ENCODE measurements at regions not wholly inside any gene's neighbourhood (a gene's known extent, or its start where the extent isn't known, plus 50 kb on each side); places are given as distances from the start of the nearest gene placed in this dataset.
"Not testable (repeated sequence)": the region's sequence is repeated elsewhere in the genome, so short reads cannot be mapped to it uniquely, and the experiment has no call there.

DNA sequence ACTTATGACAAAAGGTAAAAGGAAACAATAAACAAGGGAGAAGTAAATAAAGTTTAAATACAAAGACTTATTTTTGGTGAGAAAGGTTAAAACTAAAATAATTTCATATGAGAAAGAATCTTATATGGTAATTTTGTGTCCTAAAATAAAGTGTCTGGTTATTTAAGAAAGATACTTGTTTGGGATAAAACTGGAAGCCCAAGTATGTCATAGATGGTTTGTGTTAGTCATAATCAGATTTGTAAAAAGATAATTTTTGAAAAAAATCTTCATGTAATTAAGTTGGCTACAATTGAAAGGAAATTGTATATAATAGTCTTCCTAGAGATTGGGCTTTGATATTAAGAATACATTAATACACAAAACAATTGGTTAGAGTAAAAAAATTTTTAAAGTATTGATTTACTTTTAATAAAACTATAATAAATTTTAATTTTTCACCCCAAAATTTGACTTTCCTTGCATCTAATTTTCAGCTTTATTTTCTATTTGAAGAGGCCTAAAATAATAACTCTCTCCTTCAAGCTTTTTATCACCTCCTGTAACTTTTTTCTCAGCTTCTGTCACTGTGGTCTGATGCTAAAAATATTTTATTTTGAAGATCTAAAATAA, 315.6 kb downstream of the SLITRK5 start:
- no peak for TF ChIP-seq TAF1 (IDR thresholded peaks at IDR 0.05; ENCODE audit: borderline replicate concordance, low read depth, low read length)
- TF ChIP-seq POLR2A (IDR thresholded peaks at IDR 0.05; ENCODE audit: low read depth, low read length), result no peak
- no peak for TF ChIP-seq POLR2AphosphoS5 (IDR thresholded peaks at IDR 0.05; ENCODE audit: low read depth, low read length)
- no peak for DNase-seq (ENCODE audit: insufficient read length)
- FAIRE-seq, result no peak

DNA sequence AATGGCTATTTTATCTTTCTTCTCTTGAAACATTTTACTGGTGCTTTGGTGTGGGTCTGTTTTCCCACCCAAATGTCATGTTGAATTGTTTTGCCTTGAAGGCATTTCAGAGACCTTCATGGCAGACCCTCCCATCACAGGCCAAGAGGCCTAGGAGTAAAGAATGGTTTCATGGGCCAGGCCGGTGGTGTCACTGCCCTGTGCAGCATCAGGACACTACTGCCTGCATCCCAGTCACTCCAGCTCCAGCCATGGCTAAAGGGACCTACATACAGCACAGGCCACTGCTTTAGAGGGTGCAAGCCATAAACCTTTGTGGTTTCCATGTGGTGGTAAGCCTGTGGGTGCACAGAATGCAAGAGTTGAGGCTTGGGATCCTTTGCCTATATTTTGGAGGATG, 326.9 kb downstream of the SLITRK5 start:
- no peak for DNase-seq (ENCODE audit: insufficient read length)
- no peak for FAIRE-seq

DNA sequence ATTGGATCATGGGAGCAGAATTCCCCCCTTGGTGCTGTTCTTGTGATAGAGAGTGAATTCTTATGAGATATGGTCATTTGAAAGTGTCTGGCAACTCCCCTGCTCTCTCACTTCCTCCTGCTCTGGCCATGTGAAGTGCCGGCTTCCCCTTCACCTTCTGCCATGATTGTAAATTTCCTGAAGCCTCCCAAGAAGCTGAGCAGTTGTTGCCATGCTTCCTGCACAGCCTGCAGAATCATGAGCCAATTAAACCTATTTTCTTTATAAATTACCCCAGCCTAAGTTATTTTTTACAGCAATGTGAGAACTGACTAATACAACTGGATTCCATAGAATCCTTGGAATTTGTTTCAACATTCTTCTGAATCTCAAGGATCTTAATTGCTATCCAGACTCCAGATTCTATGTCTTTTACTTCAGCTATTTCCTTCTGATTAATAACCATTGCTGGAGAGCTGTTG, 328.1 kb downstream of the SLITRK5 start:
- FAIRE-seq (no peak), DNase-seq (ENCODE audit: insufficient read length) (no peak)
- TF ChIP-seq POLR2A (IDR thresholded peaks at IDR 0.05; ENCODE audit: low read depth, low read length), result no peak
- TF ChIP-seq TAF1 (IDR thresholded peaks at IDR 0.05; ENCODE audit: borderline replicate concordance, low read depth, low read length), result no peak
- TF ChIP-seq POLR2AphosphoS5 (IDR thresholded peaks at IDR 0.05; ENCODE audit: low read depth, low read length), result no peak

More for the DNA sequence above, 326.9 kb downstream of the SLITRK5 start:
- TF ChIP-seq TAF1 (IDR thresholded peaks at IDR 0.05; ENCODE audit: borderline replicate concordance, low read depth, low read length) (no peak), POLR2AphosphoS5 (IDR thresholded peaks at IDR 0.05; ENCODE audit: low read depth, low read length) (no peak), POLR2A (IDR thresholded peaks at IDR 0.05; ENCODE audit: low read depth, low read length) (no peak)

DNA sequence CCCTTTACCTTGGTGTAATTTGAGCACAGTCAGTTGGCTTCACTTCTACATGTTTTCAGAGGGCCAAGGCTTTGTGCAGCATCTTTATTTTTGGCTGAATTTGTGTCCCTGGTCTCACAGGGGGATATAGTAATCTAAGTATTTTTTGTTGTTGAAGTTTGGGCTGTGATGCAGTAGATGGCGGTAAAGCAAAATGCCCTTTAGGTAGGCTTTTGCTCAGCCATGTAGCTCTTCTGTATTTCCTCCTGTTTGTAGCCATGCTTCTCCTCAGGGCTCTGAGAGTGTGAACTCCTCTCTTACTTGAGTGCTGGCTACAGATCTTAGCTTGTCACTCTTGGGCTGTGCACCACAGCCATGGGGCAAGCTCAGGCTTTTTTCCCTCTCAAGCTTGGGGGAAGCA, 328.6 kb downstream of the SLITRK5 start:
- DNase-seq (ENCODE audit: insufficient read length) (no peak), FAIRE-seq (no peak)
- TF ChIP-seq TAF1 (IDR thresholded peaks at IDR 0.05; ENCODE audit: borderline replicate concordance, low read depth, low read length), result no peak
- TF ChIP-seq POLR2AphosphoS5 (IDR thresholded peaks at IDR 0.05; ENCODE audit: low read depth, low read length), result no peak
- no peak for TF ChIP-seq POLR2A (IDR thresholded peaks at IDR 0.05; ENCODE audit: low read depth, low read length)

DNA sequence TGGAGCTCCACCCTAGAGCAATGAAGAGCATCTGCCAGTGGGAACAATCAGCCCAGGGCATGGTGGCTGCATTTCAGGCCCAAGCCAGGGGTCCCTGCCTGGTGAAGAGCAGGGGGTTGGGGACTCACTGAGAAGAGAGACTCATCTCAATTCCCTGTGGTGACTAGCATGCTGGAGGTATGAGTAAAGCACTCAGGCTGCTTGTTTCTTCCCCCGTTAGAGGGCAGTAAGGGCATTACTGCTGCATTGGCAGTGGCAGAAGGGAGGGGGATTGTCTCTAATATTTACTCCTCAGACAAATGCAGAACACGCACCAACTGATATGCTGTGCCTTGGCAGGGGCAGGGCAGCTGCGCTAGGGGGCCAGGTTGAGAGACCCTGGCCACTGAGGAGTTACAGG, 329.1 kb downstream of the SLITRK5 start:
- DNase-seq (ENCODE audit: insufficient read length) (no peak), FAIRE-seq (no peak)
- TF ChIP-seq POLR2A (IDR thresholded peaks at IDR 0.05; ENCODE audit: low read depth, low read length) (no peak), POLR2AphosphoS5 (IDR thresholded peaks at IDR 0.05; ENCODE audit: low read depth, low read length) (no peak), TAF1 (IDR thresholded peaks at IDR 0.05; ENCODE audit: borderline replicate concordance, low read depth, low read length) (no peak)

DNA sequence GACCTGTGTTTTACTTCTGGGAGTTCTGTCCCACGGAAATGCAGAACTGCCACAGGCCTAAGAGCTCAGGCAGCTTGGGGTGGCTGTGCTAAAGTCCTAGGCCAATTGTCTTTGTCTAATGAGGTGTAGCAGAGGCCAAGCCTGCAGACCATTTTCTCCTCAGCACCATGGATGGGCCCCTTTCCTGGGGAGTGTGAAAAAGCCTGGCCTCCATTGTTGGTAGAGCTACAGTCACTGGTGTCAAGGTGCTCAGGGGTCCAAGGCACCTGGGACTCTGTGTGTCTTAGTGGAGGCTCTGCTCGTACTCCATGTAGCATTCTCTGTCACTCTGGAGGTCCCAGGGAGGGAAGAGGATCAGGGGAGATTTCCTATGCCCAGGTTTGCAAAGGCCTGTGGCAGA, 329.6 kb downstream of the SLITRK5 start:
- FAIRE-seq, result no peak
- TF ChIP-seq POLR2AphosphoS5 (IDR thresholded peaks at IDR 0.05; ENCODE audit: low read depth, low read length) (no peak), TAF1 (IDR thresholded peaks at IDR 0.05; ENCODE audit: borderline replicate concordance, low read depth, low read length) (no peak), POLR2A (IDR thresholded peaks at IDR 0.05; ENCODE audit: low read depth, low read length) (no peak)
- DNase-seq (ENCODE audit: insufficient read length), result no peak

DNA sequence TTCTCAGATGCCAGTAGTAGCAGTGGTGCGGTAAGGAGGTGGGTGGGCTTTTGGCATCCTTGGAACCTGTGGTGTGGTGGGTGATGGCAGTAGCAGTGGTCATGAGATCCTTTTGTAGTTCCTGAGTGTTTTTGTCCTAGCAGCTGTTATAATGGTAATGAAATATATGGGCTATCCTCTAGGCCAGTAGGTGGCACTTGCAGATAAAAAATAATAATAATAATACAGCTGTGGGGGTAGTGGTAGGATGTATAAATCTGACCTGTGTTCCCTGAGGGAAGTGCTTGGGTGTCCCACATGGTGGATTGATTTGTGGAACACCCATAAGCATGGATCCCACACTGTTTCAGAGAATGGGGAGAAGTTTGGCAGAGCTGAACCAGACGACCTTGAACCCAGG, 334.0 kb downstream of the SLITRK5 start:
- TF ChIP-seq POLR2AphosphoS5 (IDR thresholded peaks at IDR 0.05; ENCODE audit: low read depth, low read length) (no peak), TAF1 (IDR thresholded peaks at IDR 0.05; ENCODE audit: borderline replicate concordance, low read depth, low read length) (no peak), POLR2A (IDR thresholded peaks at IDR 0.05; ENCODE audit: low read depth, low read length) (no peak)
- FAIRE-seq (no peak), DNase-seq (ENCODE audit: insufficient read length) (no peak)

DNA sequence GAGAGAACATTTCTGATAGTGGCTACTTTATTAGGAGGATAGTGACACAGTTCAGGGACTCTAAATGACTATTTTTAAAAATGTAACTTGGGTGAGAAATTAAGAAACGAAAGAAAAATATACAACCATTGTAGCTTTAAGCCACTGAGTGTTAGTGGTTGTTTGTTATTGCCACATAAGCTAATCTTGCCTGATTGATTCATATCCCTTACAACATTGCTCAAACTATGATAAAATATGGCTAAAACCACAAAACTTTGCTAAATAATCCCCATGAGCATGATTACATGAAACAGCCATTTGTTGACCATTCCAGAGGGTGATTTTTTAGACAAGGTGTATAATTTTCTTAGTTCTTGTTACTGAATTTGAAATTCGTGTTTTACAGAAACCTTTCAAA, 343.4 kb downstream of the SLITRK5 start:
- no peak for DNase-seq (ENCODE audit: insufficient read length)
- FAIRE-seq, result no peak
- TF ChIP-seq POLR2AphosphoS5 (IDR thresholded peaks at IDR 0.05; ENCODE audit: low read depth, low read length), result no peak
- no peak for TF ChIP-seq TAF1 (IDR thresholded peaks at IDR 0.05; ENCODE audit: borderline replicate concordance, low read depth, low read length)
- TF ChIP-seq POLR2A (IDR thresholded peaks at IDR 0.05; ENCODE audit: low read depth, low read length), result no peak

DNA sequence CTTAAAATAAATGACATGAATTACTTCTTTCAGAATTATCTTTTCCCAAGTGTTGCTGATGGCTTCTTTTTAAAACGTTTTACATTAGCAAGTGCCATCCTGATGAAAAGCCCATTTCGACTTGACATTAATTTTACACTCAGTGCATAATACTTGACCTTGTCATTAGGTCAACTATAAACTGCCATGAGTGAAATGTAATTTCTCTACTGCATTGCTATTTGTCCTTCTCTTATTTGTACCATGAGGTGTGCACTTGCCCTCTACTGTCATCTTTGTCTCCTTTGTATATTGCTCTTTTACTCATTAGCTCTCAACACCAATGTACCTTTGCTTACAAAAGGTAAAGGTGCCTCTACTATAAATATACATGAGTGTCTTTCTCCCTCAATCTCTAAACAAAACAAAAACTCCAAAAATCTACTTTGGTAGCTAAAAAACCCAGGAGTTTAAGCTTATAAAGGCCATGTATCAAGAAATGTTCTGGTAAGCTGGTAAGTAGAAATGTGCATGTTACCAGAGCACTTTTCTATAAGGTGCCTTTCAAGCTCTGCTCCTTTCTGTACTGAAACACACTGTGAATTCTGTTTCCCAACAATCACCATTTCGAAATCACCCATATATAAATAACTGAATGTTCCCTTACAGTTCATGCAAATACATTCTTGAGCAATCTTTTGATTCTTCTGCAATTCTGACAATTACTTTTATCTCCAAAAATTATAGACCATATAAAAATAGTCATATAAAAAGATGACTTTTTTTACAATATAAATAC, 351.4 kb downstream of the SLITRK5 start:
- FAIRE-seq (no peak), DNase-seq (ENCODE audit: insufficient read length) (no peak)
- TF ChIP-seq POLR2A (IDR thresholded peaks at IDR 0.05; ENCODE audit: low read depth, low read length) (no peak), POLR2AphosphoS5 (IDR thresholded peaks at IDR 0.05; ENCODE audit: low read depth, low read length) (no peak), TAF1 (IDR thresholded peaks at IDR 0.05; ENCODE audit: borderline replicate concordance, low read depth, low read length) (no peak)

DNA sequence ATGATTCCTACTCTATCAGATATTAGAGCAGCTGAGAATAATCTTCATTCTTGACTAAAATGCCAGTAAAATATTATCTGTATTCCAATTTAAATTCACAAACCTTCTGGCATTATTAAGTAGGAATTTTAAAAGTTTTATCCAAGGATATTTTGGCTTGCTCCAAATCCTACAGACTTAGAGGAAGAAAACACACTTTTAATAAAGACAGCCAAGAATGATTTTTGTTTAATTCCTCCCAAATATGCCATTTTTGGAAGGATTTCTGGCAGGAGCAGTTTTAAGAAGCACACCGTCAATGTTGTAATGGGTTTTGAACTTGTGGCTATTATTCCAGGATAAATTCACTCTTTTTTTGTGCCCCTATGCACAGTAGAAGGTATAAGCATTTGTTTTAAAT, 355.1 kb downstream of the SLITRK5 start:
- no peak for DNase-seq (ENCODE audit: insufficient read length)
- TF ChIP-seq POLR2AphosphoS5 (IDR thresholded peaks at IDR 0.05; ENCODE audit: low read depth, low read length) (no peak), POLR2A (IDR thresholded peaks at IDR 0.05; ENCODE audit: low read depth, low read length) (no peak), TAF1 (IDR thresholded peaks at IDR 0.05; ENCODE audit: borderline replicate concordance, low read depth, low read length) (no peak)
- no peak for FAIRE-seq

DNA sequence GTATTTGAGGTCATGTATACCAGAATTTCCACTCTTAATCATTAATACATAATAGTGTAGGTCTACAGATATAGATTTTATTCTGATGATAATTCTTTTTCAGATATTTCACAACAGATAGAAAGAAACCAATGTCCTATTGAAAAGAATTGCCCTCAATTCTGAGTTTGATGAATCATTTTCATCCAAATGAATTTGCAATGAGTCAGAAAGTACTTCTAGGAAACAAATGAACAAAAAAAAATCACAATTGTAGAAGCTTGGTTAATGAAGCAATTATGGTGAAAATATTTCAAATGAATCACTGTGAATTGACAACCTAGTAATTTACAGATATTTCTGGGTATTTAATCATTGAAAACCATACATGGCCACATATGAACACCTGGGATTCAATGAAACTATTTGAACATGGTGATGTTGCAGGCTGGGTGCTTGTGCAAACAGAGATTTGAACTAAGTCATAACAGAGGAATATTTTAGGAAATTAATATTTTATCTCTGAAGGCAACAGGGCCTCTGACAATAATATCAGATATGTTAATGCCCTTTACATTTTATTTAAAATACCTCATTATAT, 360.9 kb downstream of the SLITRK5 start:
- TF ChIP-seq POLR2AphosphoS5 (IDR thresholded peaks at IDR 0.05; ENCODE audit: low read depth, low read length) (no peak), TAF1 (IDR thresholded peaks at IDR 0.05; ENCODE audit: borderline replicate concordance, low read depth, low read length) (no peak), POLR2A (IDR thresholded peaks at IDR 0.05; ENCODE audit: low read depth, low read length) (no peak)
- FAIRE-seq (no peak), DNase-seq (ENCODE audit: insufficient read length) (no peak)

DNA sequence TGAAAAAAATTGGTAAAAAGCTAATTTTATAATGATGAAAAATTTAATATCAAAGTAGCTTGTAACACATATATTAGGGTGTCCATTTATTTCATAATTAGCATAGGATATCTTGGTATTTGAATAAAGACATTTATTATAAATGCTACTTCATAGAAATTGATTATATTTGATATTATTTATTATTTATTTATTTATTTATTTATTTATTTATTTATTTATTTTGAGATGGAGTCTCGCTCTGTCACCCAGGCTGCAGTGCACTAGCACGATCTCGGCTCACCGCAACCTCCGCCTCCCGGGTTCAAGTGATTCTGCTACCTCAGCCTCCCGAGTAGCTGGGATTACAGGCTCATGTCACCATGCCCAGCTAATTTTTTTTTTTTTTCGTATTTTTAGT, 365.0 kb downstream of the SLITRK5 start:
- not testable (repeated sequence) for DNase-seq (ENCODE audit: insufficient read length); FAIRE-seq

Measured in GM12892 (cell line).